NCI-H146 treated with DMSO at 0.1 percent for 48 hours (cell line): ENCODE measurements at regions not wholly inside any gene's neighbourhood (a gene's known extent, or its start where the extent isn't known, plus 50 kb on each side); places are given as distances from the start of the nearest gene placed in this dataset.

Experiments used
- DNase-seq: peaks from one replicate; lab custom pipeline; 2025; ENCODE audit not compliant: unreplicated experiment; lab: John Stamatoyannopoulos, UW

DNA sequence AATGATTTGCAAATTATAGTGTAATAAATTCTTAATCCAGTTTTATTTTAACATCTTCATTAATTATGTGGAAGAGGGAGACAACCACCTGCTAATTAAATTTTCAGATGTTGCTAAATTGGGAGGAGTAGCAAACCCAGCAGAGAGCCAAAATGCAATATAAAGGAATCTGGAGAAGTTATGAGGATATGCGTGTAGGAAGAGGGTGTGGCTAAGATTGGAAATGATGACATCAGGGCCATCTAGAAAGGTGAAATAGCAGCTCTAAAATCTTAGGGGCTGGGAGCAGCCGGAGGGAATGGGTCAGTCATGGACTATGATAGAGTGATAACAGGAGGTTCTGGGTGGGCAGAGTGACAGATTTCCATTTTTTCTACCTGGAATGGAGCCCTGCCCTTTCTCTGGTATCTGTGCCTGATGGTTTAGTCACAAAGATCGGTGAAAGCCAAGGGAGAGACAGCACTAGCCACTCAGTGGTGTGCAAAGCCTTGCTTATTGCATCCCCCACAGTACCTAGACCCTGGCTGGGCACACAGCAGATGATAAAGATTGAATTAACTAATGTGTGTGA lies 379.2 kb upstream of the CELF4 start:
- no peak for DNase-seq

DNA sequence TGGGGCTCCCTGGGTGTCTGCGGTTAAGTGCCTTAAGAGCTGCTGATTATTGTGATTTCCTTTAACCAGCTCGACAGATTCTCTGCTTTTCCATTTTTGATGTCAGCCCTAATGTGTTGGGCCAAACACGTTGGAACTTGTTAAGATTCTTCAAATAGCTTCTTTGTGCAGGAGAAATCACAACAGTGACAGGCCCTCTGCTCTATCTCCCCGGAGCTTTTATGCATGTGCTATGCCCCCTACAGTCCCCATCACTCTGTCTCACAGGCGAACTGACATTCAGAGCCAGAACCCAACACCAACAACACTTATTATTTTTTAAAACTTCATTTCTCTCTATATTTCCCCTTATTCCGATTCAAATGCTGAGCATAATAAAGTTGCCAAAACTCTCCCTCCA lies 371.7 kb upstream of the CELF4 start:
- DNase-seq, result no peak

GRCh38 chr18:37935086-37935485 lies 369.5 kb upstream of the CELF4 start:
- DNase-seq, result no peak

DNA sequence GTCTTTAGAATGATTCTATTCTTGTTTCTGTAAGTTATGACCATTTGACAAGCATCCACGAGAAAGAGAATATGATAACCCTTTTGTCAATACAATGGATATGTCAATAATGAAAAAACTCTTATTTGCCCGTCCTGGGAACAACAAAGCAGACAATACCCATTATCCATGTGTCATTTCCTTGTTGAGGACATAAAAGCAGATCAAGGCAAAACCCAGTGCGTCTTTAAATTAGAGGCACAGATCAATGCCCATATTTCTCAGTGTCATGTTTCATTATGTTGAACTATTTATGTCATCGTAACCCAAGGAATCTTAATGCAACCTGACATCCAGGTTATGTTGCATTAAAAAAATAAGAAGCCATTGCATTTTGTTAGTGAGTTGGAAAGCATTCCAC lies 365.0 kb upstream of the CELF4 start:
- DNase-seq, result no peak

DNA sequence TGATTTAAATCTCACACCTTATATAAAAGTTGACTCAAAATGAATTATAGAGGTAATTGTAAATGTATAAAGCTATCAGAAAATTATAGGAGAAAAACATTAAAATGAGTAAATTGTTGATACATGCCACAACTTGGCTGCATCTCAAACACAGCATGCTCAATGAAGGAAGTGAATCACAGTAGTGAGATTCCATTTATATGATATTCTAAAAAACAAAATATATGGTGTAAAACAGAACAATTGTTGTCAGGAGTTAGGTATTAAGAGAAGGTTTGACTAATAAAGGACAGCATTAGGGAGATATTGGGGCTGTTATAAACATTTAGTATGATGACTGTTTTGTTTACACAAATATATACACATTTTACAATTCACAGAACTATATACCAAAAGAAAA lies 356.6 kb upstream of the CELF4 start:
- no peak for DNase-seq

GRCh38 chr18:37920865-37921264 lies 355.3 kb upstream of the CELF4 start:
- DNase-seq, result no peak

DNA sequence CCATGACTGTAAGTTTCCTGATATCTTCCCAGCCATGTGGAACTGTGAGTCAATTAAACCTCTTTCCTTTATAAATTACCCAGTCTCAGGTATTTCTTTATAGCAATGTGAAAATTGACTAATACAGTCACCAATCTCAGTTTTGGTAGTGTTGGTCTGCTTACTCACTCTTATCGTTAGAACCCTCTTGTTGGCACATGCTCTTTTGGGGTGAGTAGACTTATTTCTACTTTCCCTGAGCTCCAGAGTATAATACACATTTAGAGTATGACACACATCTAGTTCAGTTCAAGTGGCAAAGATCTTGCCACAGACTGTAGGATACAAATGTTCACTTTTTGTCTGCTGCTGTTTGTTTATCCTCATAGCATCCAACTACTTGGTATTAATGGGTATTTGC lies 347.5 kb upstream of the CELF4 start:
- DNase-seq, result no peak

GRCh38 chr18:37902344-37902743 lies 336.7 kb upstream of the CELF4 start:
- no peak for DNase-seq

DNA sequence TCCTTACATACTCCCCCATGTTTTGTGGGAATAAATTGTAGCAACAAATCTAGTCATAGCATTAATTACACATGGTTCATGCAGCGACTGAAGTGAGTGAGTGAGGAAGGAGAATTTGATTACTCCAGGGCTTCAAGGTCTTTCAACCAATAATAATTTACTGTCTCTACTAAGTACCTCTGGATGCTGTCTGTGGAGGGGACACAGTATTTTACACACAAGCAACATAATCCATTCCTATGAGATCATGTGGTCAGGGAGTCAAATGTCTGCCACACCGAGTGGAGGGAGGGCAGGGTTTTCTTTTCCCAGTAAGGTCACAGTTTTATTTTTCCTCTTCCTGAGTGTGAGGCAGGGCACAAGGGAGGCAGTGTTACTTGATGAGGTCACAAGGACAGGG lies 334.7 kb upstream of the CELF4 start:
- DNase-seq, result no peak

DNA sequence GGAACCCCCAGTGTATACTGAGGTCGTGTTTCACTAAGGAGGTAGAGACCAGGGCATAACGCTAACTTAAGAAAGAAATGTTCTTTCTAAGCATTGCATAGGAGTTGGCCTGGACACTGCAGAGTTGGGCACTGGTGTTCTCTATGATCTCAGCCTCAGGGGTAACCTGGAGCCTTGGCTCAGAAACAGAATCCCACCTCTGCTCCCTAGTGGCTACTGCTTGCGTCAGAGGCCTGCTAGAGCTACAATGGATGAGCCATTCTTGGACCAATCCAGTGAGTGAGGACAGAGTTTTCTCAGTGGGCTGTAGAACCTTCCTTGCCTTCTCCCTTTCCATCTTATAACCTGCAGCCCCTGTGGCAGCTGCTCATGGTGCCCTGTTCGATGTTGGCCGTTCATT lies 324.4 kb upstream of the CELF4 start:
- DNase-seq, result no peak

DNA sequence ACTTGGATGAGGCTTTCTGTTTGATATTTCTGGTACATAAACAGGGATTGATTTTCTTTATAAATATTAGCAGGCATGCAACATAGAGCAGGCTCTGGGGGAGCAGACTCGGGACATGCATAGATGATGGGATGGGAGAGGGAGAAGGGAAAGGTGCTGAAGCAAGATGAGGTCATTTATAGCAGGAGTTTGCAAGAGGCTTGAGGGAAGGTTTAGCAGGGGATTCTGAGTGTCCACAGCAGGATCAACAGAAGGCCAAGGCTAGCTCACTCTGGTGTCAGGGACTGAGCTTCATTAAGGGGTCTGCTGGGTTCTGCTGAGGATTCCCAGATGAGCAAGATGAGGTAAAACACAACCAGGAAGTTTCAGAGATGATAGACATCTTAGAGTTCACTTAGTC lies 309.1 kb upstream of the CELF4 start:
- no peak for DNase-seq

DNA sequence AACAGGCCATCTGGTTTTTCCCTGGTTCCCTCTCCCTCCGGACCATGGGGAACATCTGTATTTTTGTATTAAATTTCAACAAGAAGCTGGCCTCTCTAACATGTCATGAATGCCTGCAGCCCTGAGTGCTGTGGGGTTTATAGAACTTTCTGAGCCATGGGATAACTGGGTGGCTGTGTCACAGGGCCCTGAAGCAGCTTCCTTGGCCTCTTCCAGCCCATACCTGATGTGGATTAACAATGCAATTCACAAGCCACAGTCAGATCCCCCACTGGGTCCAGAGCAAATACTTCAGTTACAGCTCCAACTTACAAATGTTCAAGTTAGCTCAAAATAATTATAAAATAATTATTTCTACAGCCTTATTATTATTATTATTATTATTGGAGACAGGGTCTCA lies 307.8 kb upstream of the CELF4 start:
- no peak for DNase-seq

DNA sequence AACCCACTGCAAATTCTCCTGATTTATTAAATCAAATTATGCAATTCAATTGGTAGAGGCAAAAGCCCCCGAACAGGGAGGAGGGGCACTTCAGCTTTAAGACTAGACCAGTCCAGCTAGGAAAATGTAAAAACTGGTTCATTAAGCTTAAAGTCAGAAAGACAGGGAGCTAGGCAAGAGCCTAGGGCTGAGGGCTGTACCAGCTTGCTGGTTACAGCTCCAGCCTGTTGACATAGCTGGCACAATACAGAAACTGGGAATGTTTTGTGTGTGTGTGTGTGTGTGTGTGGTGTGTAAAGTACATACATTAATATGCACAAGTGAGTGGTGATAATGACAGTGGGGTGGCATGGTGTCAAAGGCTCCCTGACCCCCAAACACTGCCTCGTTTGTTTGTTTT lies 307.0 kb upstream of the CELF4 start:
- no peak for DNase-seq

GRCh38 chr18:37871561-37871960 lies 306.0 kb upstream of the CELF4 start:
- no peak for DNase-seq

DNA sequence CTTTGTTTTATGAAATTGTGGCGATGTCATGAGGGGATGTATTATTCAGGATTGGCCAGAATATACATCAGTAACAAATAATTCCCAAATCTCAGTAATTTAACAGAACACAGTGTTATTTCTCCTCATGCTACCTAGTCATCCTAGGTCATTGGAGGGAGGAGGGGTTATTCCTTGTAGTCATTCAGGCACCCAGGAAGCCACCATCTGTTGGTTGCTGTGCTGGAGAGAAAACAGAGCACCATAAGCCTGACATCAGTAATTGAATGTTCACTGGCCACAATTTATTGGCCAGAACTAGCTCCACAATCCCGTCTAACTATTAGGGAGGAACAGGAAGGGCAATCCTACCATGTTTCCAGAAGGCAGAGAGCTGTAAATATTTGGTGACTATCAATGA lies 303.5 kb upstream of the CELF4 start:
- no peak for DNase-seq

GRCh38 chr18:37864122-37864521 lies 298.5 kb upstream of the CELF4 start:
- no peak for DNase-seq

DNA sequence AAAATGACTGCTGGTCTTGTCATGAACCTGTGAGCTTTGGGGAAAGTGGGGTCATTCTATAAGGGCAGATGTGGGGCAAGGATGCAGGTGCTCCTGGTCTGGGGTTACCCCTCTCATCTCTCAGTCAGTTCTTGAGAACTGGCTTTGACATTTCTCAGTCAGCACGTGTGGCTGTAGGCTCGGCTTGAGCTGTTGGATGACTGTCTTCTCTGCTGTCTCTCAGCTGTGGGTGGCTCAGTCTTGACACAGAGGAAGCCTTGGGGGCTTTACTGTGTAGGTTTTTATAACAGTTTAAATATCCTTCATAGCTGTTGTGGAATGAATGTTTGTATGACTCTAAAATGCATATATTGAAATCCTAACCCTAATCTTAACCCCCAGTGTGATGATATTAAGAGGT lies 296.4 kb upstream of the CELF4 start:
- no peak for DNase-seq

- DNase-seq, result no peak
Measured at GRCh38 chr18:37854396-37854795, 288.8 kb upstream of the CELF4 start.

- DNase-seq, result no peak
Measured at GRCh38 chr18:37853706-37854105, 288.1 kb upstream of the CELF4 start.

DNA sequence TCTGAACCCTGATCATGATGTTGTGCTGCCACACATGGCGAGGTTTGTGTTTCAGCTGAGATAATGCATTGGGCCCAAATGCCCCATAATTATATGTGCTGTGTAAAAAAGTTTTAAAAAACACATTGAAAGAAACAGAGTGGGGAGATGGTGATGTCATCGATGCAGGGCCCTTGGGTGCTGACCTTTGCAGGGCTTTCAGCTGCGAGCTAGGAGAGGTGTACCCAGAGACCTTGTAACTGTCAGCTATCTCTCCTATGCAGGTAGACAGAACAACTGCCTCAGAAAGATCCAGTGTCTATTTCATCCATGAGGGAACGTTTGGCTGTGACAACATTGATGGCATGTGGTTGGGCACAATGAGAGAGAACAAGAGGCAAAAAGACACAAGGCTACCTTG lies 286.9 kb upstream of the CELF4 start:
- DNase-seq, result no peak

DNA sequence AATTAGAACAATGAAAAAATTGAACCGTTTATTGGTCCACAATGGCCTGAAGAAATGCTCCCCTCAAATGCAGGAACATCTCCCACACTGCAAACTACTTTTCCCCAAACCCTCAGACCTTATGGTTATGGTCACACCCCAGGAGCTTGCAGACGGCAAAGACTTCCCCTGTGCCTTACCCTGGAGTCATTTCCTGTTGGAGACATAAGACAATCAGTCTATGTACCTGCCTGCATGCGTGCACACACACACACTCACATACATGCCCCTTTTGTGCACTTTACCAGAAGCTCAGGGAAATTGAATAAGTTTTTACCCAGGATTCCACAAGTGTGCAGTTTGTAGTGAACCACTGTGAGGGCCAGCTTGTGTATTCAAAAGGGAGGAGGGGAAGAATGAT lies 281.9 kb upstream of the CELF4 start:
- no peak for DNase-seq

DNA sequence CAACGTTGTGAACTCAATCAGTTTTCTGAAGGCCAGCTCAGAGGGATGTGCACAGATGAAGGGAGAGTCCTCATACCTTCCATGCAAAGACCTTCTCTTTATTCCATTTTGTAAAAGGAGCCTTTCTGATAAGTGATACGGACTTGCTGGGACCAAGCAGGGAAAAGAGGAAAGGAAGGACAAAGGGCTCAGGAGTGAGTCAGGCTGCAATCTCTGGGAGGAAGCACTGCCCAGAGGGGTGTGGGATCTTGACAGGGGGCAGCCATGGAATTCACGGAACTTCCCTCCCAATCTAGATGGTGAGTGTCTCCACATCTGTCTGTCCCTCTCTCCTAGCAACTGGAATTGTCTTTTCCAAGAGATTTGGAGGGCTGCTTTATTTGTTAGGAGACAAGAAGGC lies 281.4 kb upstream of the CELF4 start:
- no peak for DNase-seq

GRCh38 chr18:37845498-37845897 lies 279.9 kb upstream of the CELF4 start:
- DNase-seq, result no peak
